ENCODE measurements at regions not wholly inside any gene's neighbourhood (a gene's known extent, or its start where the extent isn't known, plus 50 kb on each side); places are given as distances from the start of the nearest gene placed in this dataset.

- no peaks in the 10 kb centered on the region for H3F3A ChIP-seq (ENCODE audit: low read depth)
- H3K27me3 ChIP-seq (ENCODE audit: insufficient read depth, low read length, poor library complexity, severe bottlenecking), result no peaks in the 10 kb centered on the region
- no peaks in the 10 kb centered on the region for H3K36me3 ChIP-seq (ENCODE audit: insufficient read depth, low read length)
- no peak overlapping the region for H3K4me3 ChIP-seq (ENCODE audit: low read length, poor library complexity, severe bottlenecking)
- TF ChIP-seq EZH2phosphoT487 (IDR thresholded peaks at IDR 0.05; ENCODE audit: borderline replicate concordance), result no peak
- no peak for TF ChIP-seq CTCF (conservative IDR thresholded peaks at IDR 0.05; ENCODE audit: low read length)
- H2AFZ ChIP-seq (ENCODE audit: low read length), result no peak overlapping the region
- H4K20me1 ChIP-seq (ENCODE audit: insufficient read depth, low read length, poor library complexity, severe bottlenecking), result no peaks in the 10 kb centered on the region
- H3K79me2 ChIP-seq (ENCODE audit: insufficient read depth, low read length), result no peaks in the 10 kb centered on the region
- no peaks in the 10 kb centered on the region for H3K9me2 ChIP-seq (replicated peaks; ENCODE audit: low read depth, low read length)
- H3K4me2 ChIP-seq (ENCODE audit: low read depth, low read length, poor library complexity, severe bottlenecking), result no peak overlapping the region
- no peaks in the 10 kb centered on the region for H3K9me3 ChIP-seq (ENCODE audit: insufficient read depth, low read depth, low read length)
- no peak overlapping the region for H3K9ac ChIP-seq (ENCODE audit: low read depth, low read length, poor library complexity, severe bottlenecking)
- H3K4me1 ChIP-seq (ENCODE audit: insufficient read depth, low read length, poor library complexity, severe bottlenecking), result no peaks in the 10 kb centered on the region
Measured at GRCh38 chr4:162392946-162393345, 229.1 kb upstream of the FSTL5 start.

- TF ChIP-seq EZH2phosphoT487 (IDR thresholded peaks at IDR 0.05; ENCODE audit: borderline replicate concordance) (no peak), CTCF (conservative IDR thresholded peaks at IDR 0.05; ENCODE audit: low read length) (no peak)
- H3K79me2 ChIP-seq (ENCODE audit: insufficient read depth, low read length), result no peaks in the 10 kb centered on the region
Measured at GRCh38 chr4:162366146-162366545, 202.3 kb upstream of the FSTL5 start.

GRCh38 chr4:162364651-162365050, 200.9 kb upstream of the FSTL5 start:
- TF ChIP-seq EZH2phosphoT487 (IDR thresholded peaks at IDR 0.05; ENCODE audit: borderline replicate concordance) (no peak), CTCF (conservative IDR thresholded peaks at IDR 0.05; ENCODE audit: low read length) (no peak)
- Histone ChIP-seq H3K9me2 (replicated peaks; ENCODE audit: low read depth, low read length) (no peaks in the 10 kb centered on the region), H4K20me1 (ENCODE audit: insufficient read depth, low read length, poor library complexity, severe bottlenecking) (no peaks in the 10 kb centered on the region), H3K4me1 (ENCODE audit: insufficient read depth, low read length, poor library complexity, severe bottlenecking) (no peaks in the 10 kb centered on the region), H3K27me3 (ENCODE audit: insufficient read depth, low read length, poor library complexity, severe bottlenecking) (no peaks in the 10 kb centered on the region), H3F3A (ENCODE audit: low read depth) (no peaks in the 10 kb centered on the region), H2AFZ (ENCODE audit: low read length) (no peak overlapping the region), H3K4me2 (ENCODE audit: low read depth, low read length, poor library complexity, severe bottlenecking) (no peak overlapping the region), H3K9me3 (ENCODE audit: insufficient read depth, low read depth, low read length) (no peaks in the 10 kb centered on the region), H3K36me3 (ENCODE audit: insufficient read depth, low read length) (no peaks in the 10 kb centered on the region), H3K79me2 (ENCODE audit: insufficient read depth, low read length) (no peaks in the 10 kb centered on the region), H3K9ac (ENCODE audit: low read depth, low read length, poor library complexity, severe bottlenecking) (no peak overlapping the region), H3K4me3 (ENCODE audit: low read length, poor library complexity, severe bottlenecking) (no peak overlapping the region)

More at GRCh38 chr4:162366146-162366545, 202.3 kb upstream of the FSTL5 start:
- Histone ChIP-seq H4K20me1 (ENCODE audit: insufficient read depth, low read length, poor library complexity, severe bottlenecking) (no peaks in the 10 kb centered on the region), H3F3A (ENCODE audit: low read depth) (no peaks in the 10 kb centered on the region), H3K4me1 (ENCODE audit: insufficient read depth, low read length, poor library complexity, severe bottlenecking) (no peaks in the 10 kb centered on the region), H2AFZ (ENCODE audit: low read length) (no peak overlapping the region), H3K4me3 (ENCODE audit: low read length, poor library complexity, severe bottlenecking) (no peak overlapping the region), H3K9ac (ENCODE audit: low read depth, low read length, poor library complexity, severe bottlenecking) (no peak overlapping the region), H3K4me2 (ENCODE audit: low read depth, low read length, poor library complexity, severe bottlenecking) (no peak overlapping the region), H3K9me3 (ENCODE audit: insufficient read depth, low read depth, low read length) (no peaks in the 10 kb centered on the region), H3K27me3 (ENCODE audit: insufficient read depth, low read length, poor library complexity, severe bottlenecking) (no peaks in the 10 kb centered on the region), H3K9me2 (replicated peaks; ENCODE audit: low read depth, low read length) (no peaks in the 10 kb centered on the region), H3K36me3 (ENCODE audit: insufficient read depth, low read length) (no peaks in the 10 kb centered on the region)

All from Loucy (cell line).